GM21619 (cell line): ENCODE measurements at regions not wholly inside any gene's neighbourhood (a gene's known extent, or its start where the extent isn't known, plus 50 kb on each side); places are given as distances from the start of the nearest gene placed in this dataset.

Source experiments
- ATAC-seq: cut with Tn5 transposase; IDR thresholded peaks from one replicate; pipeline ENCODE4 v1.9.1; 2021; ENCODE audit not compliant: unreplicated experiment

DNA sequence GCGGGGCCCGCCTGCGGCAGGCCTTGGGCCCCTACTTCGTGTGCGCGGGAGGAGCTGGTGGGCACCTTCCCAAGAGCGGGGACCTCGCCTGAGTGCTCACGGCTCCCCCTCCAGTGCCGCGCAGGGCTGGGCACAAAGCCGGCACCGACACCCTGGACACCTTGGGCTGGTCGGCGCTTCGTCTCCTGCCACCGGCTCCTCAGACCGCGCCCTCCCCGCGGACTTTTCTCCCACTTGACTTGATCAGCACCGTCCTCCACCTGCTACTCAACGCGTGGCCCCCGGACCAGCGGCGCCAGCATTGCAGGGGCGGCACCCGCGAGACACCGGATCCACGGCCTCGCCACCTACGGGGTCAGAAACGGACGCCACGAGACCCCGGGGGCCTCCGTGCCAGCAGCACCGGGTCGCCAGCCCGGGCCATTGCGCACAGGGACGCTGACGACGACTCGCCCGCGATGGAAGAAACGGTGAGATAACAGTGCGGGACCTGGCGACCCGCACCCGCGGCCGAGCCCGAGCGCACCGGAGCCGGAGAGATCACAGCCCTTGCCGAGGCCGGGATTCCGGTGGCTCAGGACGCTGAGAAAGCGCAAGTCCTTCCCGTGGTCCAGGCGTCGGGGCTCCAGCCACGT, 154.2 kb downstream of the DLL1 start:
- ATAC-seq, result no peak

DNA sequence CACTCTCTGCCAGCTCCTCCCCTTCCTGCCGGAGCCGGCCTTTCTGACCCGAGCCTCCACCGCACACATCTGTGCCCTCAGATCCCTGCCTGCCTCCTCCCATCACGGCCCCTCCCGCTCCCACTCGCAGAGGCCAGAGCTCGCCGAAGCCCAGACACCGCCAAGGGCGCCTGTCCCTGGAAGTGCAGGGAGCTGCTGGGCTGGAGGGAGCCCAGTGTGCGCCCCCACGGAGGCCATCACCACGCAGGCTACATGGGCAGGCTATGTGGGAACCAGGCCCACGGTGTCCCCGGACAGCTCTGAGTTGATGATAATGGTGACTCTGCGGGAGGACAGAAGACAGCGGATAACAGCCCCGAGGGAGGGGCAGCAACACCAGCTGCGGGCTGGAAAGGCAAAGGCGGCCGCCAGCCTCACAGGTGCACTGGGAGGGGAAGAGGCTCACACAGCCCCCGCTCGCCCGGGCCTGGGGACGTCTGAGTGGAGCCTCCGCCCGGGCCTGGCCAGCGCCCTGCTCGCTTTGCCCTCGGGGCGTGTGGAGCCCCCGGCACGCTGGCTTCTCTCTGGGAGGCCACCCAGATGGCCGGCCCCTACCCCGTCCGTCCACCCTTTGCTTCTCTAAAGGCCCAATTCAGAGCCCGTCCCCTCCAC, 154.9 kb downstream of the DLL1 start:
- no peak for ATAC-seq

DNA sequence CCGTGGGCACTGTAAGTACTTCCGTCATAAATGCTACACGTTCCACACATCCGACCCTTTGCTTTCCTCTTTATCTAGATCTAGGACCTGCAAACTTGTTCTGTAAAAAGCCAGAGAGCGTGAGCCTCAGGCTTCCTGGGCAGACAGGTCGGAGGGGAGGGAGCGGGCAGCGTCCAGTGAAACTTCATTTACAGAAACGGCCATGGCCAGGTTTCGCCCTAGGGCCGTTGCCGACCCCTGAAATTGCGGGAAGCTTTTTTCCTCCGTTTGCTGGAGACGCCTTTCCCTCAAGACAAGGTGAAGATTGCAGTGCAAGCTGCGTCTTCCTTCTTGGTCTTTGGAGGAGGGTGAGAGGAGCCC, 155.4 kb downstream of the DLL1 start:
- no peak for ATAC-seq

DNA sequence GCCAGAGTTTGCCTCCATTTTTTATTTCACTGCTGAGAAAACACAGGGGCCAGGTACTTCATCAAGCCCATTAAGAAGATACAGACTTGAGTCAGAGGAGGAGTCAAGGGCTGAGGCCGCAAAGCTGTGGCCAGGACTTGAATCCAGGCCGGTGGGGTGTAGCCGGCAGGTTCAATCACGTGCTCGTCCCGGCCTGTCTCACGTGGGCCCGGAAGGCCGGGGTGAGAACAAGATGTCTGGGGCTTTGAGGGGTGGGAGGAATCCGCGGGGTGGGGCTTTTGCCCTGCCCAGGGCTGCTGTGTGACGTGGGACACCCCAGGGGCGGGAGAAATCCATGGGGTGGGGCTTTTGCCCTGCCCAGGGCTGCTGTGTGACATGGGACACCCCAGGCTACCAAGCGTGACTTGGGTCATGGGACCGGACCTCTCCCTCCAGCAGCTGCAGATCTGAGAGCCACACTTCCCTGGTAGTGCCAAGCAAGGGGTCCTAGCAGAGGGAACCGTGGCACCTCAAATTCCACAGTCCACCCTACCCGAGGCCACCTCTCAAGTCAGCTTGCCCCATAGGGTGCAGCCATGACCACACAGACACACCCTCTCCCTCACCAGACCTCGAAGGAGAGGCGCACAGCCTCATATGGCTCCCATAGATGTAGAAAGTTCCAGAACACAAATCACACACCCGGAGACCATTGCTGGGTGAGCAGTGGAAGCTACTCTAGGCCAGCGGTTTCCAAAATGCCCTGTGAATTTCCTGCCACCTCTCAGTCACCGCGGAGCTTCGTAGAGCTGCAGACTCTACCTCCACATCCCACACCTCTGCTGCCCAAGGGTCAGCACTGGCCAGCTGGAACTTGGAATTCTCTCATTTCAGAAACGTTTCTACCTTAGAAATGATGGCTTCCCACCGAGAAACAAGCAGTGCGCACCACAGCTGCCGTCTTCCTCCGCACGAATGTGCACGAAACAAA, 156.1 kb downstream of the DLL1 start:
- no peak for ATAC-seq

DNA sequence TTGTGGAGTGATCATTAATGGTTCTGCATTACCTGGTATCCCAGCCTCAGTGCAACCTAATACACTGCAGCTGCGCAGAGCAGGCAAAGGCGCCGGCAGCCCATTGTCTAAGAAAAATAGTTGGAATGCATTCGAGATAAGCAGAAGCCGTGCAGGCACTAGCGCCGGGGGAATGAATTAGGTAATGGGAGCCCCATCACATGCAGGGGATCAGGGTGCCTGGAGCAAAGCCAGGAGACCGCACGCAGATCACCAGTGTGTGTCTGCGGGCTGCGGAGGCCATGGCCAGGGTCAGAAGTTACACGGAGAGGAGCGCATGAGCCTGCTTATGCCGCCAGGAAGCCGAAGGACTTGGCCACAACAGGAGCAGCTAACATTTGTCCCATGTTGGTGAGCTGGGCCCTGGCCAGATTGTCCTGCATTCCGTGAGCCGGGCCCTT, 156.8 kb downstream of the DLL1 start:
- no peak for ATAC-seq

DNA sequence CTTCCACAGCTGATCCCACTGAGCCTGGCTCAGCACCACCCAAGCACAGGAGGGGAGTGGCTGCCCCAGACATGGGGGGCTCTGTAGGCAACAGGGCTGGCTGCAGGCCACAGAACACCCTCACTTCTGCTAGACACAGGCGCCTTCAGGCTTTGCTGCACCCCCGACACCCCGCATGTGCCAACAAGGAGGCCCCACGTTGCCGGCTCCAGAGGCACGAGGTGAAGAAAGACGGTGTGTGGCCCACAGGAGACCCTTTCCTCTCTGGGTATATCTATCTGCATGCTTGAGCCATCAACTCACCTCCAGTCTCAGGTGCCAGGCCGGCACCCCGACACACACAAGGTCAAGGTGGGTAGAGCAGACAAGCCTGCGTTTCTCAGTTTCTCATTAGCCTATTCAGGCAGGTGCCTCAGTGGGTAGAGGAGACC, 158.3 kb downstream of the DLL1 start:
- ATAC-seq, result no peak

DNA sequence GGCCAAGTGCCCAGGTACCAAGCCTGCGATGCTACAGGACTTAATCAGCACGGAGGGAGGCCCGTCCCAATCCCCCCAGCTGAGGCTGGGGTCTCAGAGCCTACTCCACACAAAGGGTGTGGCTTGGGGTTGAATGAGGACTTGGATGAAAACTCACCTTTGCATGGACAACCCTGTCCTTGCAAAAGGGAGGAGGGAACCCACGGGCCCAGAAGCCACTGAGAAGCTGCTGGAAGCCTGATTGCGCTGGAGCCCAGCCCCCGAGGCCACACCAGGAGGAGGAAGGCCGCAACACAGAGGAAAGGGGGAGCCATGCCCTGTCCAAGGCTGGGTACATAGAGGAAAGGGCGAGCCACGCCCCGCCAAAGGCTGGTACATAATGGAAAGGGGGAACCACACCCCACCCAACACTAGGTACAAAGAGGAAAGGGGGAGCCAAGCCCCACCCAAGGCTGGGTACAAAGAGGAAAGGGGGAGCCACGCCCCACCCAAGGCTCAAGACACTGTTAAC, 158.8 kb downstream of the DLL1 start:
- ATAC-seq, result no peak

DNA sequence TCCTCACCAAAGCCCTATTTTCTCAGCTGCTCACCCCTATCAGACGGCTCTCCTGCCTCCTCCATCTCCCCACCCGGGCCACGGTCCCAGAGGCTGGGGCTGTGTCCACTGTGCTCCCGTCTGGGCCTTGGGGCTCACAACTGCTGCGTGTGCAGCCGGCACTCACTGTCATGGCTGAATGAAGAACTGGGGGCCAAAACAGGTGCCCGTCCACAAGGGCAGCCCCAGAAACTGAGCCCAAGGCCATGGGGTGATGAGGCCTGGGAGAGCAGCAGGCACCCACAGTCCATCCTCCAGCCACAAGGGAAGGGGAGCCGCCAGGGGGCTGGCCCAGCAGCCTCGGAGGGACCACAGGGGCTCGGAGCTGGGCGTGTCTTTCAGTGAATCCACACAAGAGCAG, 159.5 kb downstream of the DLL1 start:
- no peak for ATAC-seq

DNA sequence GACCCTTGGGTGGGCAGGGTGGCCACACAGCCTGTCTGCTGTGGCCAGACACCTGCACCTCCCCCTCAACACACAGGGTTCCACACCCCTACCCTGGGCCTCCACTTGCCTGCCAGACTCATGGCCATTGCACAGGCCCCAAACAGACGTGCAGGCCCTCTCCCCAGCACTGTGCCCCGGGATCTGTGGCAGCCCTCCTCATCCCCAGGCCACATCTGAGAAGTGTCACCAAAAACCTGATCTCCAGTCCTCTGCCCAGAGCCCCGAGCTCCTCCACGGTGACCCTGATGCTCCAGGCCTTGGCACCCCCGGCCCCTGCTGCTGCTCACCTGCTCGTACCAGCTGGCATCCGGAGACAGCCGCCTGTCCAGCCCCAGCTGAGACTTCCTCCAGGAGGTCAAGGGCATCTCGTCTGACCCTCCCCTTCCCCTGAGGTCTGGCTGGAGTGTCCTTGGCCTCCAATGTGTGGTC, 160.1 kb downstream of the DLL1 start:
- ATAC-seq, result no peak

DNA sequence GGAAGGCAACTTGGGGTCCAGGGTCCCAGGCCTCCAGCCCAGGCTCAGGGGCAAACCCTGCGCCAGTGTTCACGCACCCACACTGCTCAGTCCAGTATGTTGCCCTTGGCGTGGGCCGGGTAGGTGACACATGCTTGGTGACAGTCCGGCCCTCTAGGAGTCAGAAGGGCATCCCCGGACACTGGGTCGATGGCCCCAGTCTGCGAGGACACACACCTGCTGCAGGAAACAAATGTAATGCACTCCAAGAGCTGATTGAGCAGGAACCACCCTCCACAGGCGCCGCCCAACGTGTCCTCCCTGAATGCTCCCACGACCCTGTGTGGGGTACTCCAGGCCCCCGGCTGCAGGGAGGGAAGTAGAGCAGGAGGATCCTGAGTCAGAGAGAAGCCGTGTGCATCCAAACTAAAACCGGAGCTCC, 160.7 kb downstream of the DLL1 start:
- ATAC-seq, result no peak

DNA sequence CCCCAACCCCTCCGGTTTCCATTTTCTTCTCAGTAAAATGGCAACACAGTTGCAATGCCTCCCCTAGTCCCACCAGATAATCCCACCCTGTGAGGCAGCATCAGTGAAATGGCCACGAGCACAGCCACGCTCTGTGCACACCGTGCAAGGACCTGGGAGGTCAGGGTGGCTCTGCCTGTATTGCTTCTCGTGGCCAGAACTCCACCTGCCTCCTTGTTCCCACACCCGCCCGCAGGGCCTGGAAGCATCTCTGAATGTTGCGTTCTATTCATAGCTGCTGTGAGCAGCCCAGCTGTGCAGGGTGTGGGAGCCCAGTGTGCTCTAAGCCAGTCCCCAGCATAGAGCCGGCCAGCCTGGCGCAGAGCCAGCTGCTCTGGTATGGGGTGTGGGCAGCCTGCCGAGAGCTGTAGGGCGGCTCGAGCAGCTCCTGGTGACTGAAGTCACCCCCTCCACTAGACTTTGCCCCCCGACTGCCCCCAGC, 161.1 kb downstream of the DLL1 start:
- ATAC-seq, result no peak

DNA sequence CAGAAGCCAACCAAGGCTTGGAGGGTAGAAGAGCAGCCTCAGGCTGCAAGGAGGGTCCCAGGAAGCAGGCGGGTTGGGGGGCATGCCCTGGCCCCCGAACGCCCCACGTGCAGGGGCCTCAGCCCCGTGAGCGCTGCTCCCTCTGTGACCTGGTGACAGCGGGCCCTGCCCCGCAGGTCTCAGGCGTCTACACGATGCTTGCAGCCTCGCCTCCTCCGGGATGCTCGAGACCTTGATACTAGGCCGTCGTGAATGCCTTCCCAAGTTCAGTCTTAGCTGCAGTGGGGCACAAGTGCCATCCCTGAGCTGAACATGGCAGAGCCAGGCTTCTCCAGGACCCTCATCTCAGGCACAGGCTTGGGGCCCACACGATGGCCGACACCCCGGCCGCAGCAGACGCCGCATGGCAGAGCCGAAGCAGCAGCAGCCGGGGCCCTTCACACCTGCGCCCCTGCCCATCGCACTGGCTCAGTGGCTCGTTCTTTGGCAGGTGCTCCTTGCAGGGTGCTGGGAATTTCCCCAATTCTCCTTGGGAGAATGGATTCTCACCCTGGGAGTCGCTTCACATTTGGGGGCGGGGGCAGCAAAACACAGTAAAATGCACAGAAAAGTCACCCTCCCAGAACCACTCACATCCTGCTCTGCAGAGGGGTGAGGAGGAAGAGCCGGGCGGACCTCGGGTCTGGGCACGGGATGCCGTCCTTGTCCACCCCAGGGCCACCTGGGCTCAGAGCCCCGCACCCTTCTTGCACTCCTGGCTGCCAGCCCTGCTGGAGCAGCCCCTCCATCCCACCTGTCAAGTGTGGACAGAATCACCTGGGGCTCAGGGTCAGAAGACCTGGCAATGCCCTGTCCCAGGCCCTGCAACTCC, 161.8 kb downstream of the DLL1 start:
- ATAC-seq, result no peak

DNA sequence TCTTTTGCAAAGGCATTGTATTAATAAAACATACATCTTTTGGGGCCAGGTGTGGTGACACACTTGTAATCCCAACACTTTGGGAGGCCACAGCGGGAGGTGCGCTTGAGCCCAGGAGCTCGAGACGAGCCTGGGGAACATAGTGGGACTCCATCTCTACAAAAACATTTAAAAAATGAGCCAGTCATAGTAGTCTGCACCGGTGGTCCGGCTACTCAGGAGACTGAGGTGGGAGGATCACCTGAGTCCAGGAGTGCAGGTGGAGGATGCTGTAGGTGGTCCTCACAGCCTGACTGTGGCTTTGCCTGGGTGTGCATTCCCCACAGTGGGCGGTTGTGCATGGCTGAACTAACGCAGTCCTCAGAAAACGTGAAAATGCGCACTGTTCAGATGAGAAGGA, 162.5 kb downstream of the DLL1 start:
- no peak for ATAC-seq

DNA sequence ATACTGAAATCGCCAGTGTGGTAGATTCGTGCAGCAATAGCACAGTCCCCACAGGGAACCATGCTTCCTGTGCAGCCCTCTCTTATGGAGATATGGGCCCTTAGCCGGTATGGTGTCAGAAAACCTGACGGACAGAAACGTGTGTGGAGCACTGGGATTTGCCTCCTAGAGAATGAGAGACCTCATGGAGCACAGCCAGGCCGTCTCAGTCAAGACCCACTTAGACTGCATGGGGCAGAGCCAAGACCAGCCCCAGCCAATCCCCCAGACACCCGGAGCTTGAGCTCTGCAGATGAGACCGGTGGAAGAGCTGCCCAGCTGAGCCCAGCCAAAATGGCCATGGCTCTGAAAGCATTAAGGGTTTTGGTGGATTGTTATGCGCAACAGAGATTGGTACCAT, 163.7 kb downstream of the DLL1 start:
- ATAC-seq, result no peak

DNA sequence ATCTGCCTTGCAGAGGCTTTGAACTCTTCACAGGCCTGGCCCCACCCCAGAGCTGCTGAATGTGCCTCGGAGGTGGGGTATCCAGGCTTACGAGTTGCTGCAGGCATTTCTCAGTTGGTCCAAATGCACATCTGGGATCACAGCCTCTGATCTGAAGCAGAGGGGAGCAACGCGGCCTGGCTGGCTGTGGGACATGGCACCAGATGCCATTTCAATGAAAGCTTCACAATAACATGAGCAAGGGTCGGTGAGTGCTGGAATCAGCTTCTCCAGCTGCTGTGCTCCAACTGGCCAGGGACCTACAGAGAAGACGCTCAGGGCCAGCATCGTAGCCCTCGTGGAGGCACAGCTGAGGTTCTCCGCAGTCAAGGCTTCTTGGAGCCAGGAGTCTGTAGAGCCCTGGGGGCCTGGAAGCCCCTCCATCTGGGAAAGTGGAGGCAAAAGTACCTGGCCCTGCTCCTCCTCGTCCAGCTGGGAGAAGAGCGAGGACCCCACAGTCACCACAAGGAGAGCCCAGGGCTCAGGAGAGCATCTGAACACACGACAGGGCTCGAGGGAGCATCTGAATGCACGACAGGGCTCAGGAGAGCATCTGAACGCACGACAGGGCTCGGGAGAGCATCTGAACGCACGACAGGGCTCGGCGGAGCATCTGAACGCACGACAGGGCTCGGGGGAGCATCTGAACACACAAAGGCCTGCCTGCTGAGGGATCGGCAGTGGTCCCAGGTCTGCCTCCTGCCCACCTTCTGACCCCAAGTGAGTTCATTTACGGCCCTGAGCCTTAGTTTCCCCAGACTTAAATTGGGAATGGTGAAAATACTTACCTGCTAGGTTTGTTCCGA, 165.2 kb downstream of the DLL1 start:
- ATAC-seq, result no peak

DNA sequence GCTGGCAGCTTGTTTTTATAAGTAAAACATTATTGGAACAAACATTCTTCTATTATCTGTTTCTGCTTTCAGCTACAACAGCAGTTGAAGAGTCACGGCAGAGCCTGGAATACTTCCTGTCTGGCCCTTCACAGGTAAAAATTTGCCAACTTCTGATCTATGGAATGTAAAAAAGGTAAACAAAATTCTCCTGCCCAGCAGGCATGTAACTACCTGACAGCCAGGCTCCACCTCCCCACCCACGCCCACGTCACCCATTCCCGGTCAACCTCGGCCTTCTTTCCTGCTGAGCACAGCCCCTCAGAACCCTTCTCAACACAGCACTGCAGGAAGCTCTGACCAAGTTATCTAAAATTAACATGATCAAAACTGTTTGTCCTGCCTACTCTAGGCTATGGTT, 166.0 kb downstream of the DLL1 start:
- no peak for ATAC-seq

DNA sequence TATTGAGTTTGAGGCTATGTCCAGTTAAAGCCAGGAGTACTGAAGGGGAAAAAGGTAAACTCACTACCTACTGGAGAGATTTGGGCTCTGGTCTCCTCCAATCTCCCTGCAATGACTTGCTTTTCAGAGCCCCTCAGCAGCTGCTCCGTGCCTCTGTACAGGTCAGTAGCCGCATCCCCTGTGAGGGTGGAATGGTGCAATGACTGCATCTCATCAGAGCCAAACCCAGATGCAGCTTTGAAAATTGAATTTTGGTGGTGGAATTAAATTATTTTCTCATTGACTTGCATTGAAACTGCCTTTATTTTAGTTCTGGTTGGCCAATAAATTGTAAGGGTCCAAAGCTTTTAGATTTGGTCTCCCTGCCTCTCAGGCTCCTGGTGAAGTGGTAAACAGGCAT, 166.7 kb downstream of the DLL1 start:
- no peak for ATAC-seq

DNA sequence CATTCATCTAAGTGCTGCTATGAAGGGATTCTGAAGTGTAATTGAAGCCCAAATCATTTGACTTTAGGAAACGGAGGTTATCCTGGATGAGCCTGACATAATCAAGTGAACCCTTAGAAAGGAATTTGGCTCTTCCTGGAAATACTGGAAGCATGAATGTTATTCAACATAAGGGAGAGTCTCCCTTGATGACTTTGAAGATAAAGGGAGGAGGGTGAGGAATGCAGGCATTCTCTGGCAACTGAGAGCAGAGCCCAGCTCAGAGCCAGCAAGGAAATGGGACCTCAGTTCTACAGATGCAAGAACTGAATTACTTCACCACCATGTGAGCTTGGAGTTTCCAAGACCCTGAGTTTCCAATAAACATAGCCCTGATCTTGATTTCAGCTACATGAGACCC, 168.2 kb downstream of the DLL1 start:
- no peak for ATAC-seq

DNA sequence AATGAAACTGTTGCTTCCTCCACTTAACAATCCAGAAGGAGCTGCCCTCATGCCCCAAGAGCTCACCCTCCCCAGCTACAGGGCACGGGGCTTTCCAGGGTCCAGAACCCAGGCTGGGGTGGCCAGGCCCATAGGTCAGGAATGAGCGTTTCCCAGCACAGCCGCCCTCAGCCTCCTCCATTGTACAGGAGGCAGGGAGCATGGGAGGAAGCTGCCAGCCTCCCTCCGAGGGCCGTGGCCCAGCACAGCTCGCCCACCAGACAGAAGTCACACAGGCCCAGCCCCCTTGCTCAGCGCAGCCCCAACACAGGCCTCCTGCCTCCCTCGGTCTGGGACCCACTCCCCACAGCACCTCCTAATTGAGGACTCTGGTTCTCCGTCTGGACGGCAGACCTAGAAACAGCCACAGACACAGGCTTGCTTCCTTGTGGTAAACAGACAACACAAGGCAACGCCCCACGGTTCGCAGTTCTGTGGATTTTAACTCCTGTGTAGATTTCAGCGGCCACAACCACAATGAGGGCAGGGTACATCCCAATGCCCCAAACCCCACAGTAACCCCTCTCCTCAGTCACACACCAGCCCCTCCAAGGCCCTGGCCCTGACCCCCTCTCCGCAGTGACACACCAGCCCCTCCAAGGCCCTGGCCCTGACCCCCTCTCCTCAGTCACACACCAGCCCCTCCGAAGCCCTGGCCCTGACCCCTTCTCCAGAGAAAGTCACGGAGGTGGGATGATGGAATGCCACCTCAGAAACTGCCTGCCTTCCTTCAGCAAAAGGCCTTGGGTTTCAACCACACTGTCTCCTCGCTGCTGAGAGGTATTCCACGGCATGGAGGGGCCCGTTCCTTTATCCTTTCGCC, 173.5 kb downstream of the DLL1 start:
- no peak for ATAC-seq
